ENCODE measurements at regions not wholly inside any gene's neighbourhood (a gene's known extent, or its start where the extent isn't known, plus 50 kb on each side); places are given as distances from the start of the nearest gene placed in this dataset.
"Not testable (repeated sequence)": the region's sequence is repeated elsewhere in the genome, so short reads cannot be mapped to it uniquely, and the experiment has no call there.

- Histone ChIP-seq H3K27ac (no peak overlapping the region), H3K4me3 (no peak overlapping the region), H3K4me1 (no peaks in the 10 kb centered on the region), H3K27me3 (no peaks in the 10 kb centered on the region), H3K36me3 (no peaks in the 10 kb centered on the region), H3K9me3 (no peaks in the 10 kb centered on the region)
- WGBS, 5 donors, result 17 to 33% (median 28%) methylated on average over 1 of the region's 1 CpG
- intact Hi-C loops (cut with DNase I; ENCODE audit: low total_unique reads), result no loop called here
- TF ChIP-seq, protein P1, sequence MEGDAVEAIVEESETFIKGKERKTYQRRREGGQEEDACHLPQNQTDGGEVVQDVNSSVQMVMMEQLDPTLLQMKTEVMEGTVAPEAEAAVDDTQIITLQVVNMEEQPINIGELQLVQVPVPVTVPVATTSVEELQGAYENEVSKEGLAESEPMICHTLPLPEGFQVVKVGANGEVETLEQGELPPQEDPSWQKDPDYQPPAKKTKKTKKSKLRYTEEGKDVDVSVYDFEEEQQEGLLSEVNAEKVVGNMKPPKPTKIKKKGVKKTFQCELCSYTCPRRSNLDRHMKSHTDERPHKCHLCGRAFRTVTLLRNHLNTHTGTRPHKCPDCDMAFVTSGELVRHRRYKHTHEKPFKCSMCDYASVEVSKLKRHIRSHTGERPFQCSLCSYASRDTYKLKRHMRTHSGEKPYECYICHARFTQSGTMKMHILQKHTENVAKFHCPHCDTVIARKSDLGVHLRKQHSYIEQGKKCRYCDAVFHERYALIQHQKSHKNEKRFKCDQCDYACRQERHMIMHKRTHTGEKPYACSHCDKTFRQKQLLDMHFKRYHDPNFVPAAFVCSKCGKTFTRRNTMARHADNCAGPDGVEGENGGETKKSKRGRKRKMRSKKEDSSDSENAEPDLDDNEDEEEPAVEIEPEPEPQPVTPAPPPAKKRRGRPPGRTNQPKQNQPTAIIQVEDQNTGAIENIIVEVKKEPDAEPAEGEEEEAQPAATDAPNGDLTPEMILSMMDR (IDR thresholded peaks at IDR 0.05), result no peak
- TF ChIP-seq POLR2A (IDR thresholded peaks at IDR 0.05), result no peak
- DNase-seq, result no peak
Observed at GRCh38 chr5:68110894-68111293, 104.7 kb upstream of the PIK3R1 start.

DNA sequence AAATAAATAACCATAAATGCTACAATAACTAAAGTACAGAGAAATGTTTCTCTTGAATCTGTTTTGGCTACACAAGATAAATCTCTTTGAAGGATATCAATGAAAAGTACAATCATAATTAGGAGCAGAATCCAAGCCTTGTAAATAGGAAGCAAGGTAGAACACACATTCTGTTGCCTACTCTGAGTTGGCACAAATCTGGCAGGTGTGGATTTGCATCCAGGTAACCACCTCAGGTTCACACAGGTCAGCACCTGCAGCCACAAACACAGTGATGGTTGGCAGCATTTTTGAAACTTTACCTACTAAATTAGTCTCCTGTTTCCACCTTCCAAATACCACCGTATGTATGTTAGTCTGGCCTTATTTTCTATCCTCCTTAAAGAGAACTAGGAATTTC is 105.3 kb upstream of the PIK3R1 start:
- TF ChIP-seq EP300 (IDR thresholded peaks at IDR 0.05) (no peak), POLR2A (IDR thresholded peaks at IDR 0.05) (no peak), POLR2AphosphoS5 (IDR thresholded peaks at IDR 0.05) (no peak)
- TF ChIP-seq, protein P1 (IDR thresholded peaks at IDR 0.05), result no peak
- 26 to 58% (median 41%) methylated on average over 1 of the region's 1 CpG for WGBS, 5 donors
- H3K27ac ChIP-seq, result no peak overlapping the region

GRCh38 chr5:68104217-68104616 is 111.3 kb upstream of the PIK3R1 start:
- H3K27me3 ChIP-seq; H3K27ac ChIP-seq; DNase-seq; intact Hi-C loops (cut with DNase I; ENCODE audit: low total_unique reads); H3K4me1 ChIP-seq; H3K36me3 ChIP-seq; H3K4me3 ChIP-seq; H3K9me3 ChIP-seq: not testable (repeated sequence)
- WGBS, 5 donors, result 89 to 95% (median 94%) methylated on average over 2 of the region's 2 CpGs

More for the DNA sequence above, 105.3 kb upstream of the PIK3R1 start:
- no peaks in the 10 kb centered on the region for H3K36me3 ChIP-seq
- intact Hi-C loops (cut with DNase I; ENCODE audit: low total_unique reads), result no loop called here
- no peak for DNase-seq
- H3K4me1 ChIP-seq, result no peaks in the 10 kb centered on the region
- H3K9me3 ChIP-seq, result no peaks in the 10 kb centered on the region
- H3K27me3 ChIP-seq, result no peaks in the 10 kb centered on the region
- H3K4me3 ChIP-seq, result no peak overlapping the region

- intact Hi-C loops (cut with DNase I; ENCODE audit: low total_unique reads); H3K4me3 ChIP-seq; H3K36me3 ChIP-seq; H3K27ac ChIP-seq; H3K27me3 ChIP-seq; DNase-seq; H3K9me3 ChIP-seq; H3K4me1 ChIP-seq: not testable (repeated sequence)
- WGBS, 5 donors, result 93 to 97% (median 95%) methylated on average over 4 of the region's 4 CpGs
Observed at GRCh38 chr5:68103297-68103696, 112.3 kb upstream of the PIK3R1 start.

DNA sequence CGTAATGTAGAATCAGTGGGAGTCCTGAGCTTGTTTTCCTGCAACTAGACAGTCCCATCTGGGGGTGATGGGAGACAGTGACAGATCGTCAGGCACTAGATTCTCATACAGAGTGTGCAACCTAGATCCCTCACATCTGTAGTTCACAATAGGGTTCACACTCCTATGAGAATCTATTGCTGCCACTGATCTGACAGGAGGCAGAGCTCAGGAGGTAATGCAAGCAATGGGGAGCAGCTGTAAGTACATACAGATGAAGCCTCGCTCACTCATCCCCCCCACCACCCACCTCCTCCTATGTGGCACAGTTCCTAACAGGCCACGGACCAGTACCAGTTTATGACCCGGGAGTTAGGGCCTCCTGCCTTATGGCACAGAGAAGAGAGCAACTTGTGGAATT is 116.2 kb upstream of the PIK3R1 start:
- intact Hi-C loops (cut with DNase I; ENCODE audit: low total_unique reads), result no loop called here
- no peak for TF ChIP-seq POLR2AphosphoS5 (IDR thresholded peaks at IDR 0.05)
- TF ChIP-seq, protein P1 (IDR thresholded peaks at IDR 0.05), result no peak
- TF ChIP-seq POLR2A (IDR thresholded peaks at IDR 0.05), result no peak
- no peak for TF ChIP-seq EP300 (IDR thresholded peaks at IDR 0.05)
- no peak for DNase-seq
- Histone ChIP-seq H3K4me1 (no peaks in the 10 kb centered on the region), H3K27ac (no peak overlapping the region), H3K36me3 (no peaks in the 10 kb centered on the region), H3K27me3 (no peaks in the 10 kb centered on the region), H3K4me3 (no peak overlapping the region), H3K9me3 (peaks cover 0 to 8% (median 0%) of the 10 kb centered on the region in 4 donors)
- WGBS, 5 donors, result 92 to 96% (median 94%) methylated on average over 5 of the region's 5 CpGs

All from stomach (tissue), 8 donors.